WTC11 (cell line): ENCODE measurements at regions not wholly inside any gene's neighbourhood (a gene's known extent, or its start where the extent isn't known, plus 50 kb on each side); places are given as distances from the start of the nearest gene placed in this dataset.
"Not testable (repeated sequence)": the region's sequence is repeated elsewhere in the genome, so short reads cannot be mapped to it uniquely, and the experiment has no call there.

Experiments
- CTCF ChIP-seq: fragments of 200-600 bp; IDR thresholded peaks from 2 replicates; pipeline ENCODE4 v1.8.0; 2022; ENCODE audit warnings: antibody characterized with exemption
- ELF4 ChIP-seq: sonication (generic); formaldehyde crosslinking; IDR thresholded peaks from 2 replicates; pipeline ENCODE4 v1.8.1; 2022; ENCODE audit warnings: low read depth, mild to moderate bottlenecking, moderate library complexity, missing genetic modification reagents
- IRF1 ChIP-seq: sonication (generic); formaldehyde crosslinking; IDR thresholded peaks from 2 replicates; pipeline ENCODE4 v1.8.0; 2023; ENCODE audit warnings: missing genetic modification reagents
- JUN ChIP-seq: sonication (generic); formaldehyde crosslinking; IDR thresholded peaks from 2 replicates; pipeline ENCODE4 v1.8.0; 2023; ENCODE audit warnings: mild to moderate bottlenecking, missing genetic modification reagents
- NFE2L1 ChIP-seq: sonication (generic); formaldehyde crosslinking; IDR thresholded peaks from 2 replicates; pipeline ENCODE4 v1.8.1; 2023; ENCODE audit warnings: missing genetic modification reagents
- NFYB ChIP-seq: sonication (generic); formaldehyde crosslinking; conservative IDR thresholded peaks from 2 replicates; pipeline ENCODE4 v1.8.0; 2022; ENCODE audit warnings: low read depth, missing genetic modification reagents
- SMAD4 ChIP-seq: sonication (generic); formaldehyde crosslinking; IDR thresholded peaks from 2 replicates; pipeline ENCODE4 v1.8.0; 2022; ENCODE audit warnings: mild to moderate bottlenecking, missing genetic modification reagents

DNA sequence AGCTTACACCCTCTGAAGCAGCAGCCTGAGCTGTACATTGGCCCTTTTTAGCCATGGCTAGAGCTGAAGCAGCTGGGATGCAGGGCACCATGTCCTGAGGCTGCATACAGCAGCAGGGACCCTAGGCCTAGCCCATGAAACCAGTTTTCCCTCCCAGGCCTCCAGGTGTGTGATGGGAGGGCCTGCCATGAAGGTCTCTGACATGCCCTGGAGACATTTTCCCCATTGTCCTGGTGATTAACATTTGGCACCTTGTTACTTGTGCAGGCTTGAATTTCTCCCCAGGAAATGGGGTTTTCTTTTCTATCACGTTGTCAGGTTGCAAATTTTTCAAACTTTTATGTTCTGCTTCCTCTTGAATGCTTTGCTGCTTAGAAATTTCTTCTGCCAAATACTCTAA lies 206.8 kb upstream of the GADL1 start:
- not testable (repeated sequence) for TF ChIP-seq IRF1 (CRISPR knock-in tag); NFE2L1 (CRISPR knock-in tag); JUN (CRISPR knock-in tag); CTCF; NFYB (CRISPR knock-in tag); ELF4 (CRISPR knock-in tag); SMAD4 (CRISPR knock-in tag)
